GM18502 (cell line): ENCODE measurements at regions not wholly inside any gene's neighbourhood (a gene's known extent, or its start where the extent isn't known, plus 50 kb on each side); places are given as distances from the start of the nearest gene placed in this dataset.

Experiments
- ATAC-seq: cut with Tn5 transposase; IDR thresholded peaks from one replicate; pipeline ENCODE4 v1.9.1; 2021; ENCODE audit warnings: mild to moderate bottlenecking; ENCODE audit not compliant: unreplicated experiment, poor library complexity

DNA sequence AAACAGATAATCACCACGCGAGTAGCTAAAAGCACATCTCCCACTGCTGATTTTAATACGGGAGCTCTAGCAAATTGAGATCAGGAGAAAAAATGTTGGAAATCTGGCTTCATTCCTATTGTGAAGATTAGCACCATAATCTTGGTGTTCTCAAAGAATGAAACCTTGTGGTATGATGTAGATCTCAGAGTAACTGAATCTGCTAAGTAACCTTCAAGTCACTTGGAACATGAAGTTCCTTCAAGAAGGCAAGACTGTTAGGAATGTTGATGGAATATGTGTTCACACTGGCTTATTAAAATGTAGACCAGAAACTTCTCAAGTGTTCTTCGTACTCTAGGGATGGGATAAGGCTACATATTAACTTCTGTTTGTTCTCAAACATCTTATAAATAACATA is 117.4 kb upstream of the CHRM3 start:
- no peak for ATAC-seq

DNA sequence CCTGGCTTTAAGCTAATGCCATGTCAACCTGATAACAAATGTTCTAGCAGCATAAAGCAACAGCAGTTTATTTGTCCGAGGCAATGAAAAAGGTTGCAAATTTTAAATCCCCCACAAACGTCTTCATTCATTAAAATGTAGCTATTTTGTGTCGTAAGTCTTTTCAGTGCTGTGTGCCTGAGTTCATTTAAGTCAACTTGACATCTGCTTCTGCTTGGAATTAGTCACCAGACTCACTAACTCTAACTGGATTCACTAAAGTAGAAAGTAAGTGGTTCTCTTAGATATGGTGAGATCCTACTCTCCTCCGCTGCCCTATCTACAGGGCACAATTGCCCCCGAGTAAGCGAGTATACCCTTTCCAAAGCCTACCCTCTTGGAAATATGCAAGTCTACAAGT is 118.4 kb upstream of the CHRM3 start:
- ATAC-seq = no peak

DNA sequence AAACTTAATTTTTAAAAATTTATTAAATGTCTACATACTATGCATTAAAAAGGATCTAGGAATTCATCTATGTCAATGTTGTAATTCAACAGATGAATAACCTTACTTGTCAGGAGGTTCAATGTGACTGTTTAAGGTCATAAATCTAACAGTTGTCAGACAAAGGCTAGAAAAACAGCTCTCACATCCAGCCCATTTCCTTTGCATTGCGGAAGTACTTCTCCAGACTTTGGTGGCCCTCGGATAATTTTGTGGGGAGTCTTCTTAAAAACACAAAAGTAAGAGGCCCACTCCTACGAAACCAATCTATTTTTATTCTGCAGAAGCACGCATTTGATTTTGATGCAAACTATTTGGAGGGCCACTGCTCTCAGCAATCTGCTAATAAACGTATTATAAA is 122.6 kb upstream of the CHRM3 start:
- ATAC-seq = no peak

DNA sequence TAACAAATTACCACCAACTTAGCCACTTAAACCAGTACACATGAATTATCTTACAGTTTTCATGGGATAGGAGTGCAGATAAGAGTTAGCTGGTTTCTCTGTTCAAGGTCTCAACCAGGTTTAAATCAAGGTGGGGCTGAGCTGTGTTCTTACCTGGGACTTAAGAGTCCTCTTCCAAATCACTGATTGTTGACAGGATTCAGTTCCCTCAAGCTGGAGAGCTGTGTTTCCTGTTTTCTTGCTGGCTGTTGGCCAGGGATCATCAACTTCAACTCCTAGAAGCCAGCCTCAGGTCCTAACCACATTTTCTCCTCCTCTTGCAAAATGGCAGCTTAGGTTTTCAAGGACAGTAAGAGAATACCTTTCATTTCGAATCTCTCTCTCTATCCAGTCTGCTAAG is 123.8 kb upstream of the CHRM3 start:
- no peak for ATAC-seq

DNA sequence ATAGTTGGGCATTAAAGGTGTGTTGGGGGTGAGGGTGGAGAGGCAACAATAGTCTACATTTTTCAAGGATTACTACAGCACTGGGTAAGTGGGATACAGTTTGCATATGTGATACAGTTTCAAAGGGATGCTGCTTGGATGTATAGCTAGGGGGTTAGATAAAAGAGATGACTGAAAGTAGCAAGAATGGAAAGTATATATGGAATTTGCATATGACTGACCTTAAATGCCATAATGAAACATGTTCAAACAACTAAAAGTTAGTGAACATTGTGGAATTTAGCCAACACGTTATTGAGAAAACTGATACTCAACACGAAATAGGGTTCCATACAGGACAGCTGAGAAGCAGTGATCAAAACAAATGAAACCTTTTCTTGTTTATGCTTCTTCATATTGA is 124.8 kb upstream of the CHRM3 start:
- no peak for ATAC-seq

DNA sequence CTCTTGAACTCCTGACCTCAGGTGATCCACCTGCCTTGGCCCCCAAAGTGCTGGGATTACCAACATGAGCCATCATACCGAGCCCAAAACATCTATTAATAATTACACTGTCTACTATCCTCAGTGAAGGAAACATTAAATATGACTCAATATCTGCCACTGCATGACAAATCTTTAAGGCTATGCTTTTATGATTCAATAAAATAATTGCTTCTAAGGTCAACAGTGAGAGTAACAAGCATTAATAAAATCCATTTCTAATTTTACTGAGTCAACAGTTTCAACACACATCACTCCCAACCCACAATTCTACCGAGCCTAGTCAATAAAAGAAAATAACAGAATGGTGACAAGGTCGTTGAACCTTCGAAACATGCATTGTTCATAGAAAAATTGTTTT is 125.5 kb upstream of the CHRM3 start:
- ATAC-seq = no peak

DNA sequence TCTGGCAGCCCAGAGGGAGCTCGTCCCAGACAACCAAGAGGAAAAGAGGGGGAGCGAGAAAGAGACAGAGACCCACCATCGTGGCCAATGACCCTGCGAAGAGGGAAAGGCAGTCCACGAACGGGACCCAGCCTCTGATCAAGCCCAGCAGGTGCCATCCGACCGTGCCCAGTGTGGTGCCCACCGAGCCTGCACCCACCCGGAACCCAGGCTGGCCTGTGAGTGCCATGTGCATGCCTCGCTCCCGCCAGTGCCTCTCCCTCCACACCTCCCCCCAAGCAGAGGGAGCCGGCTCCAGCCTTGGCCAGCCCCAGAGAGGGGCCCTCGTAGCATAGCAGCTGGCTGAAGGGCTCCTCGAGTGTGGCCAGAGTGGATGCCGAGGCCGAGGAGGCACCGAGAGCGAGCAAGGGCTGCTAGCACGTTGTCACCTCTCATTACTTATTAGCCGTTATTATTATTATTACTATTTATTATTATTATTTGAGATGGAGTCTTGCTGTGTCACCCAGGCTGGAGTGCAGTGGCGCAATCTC is 130.7 kb upstream of the CHRM3 start:
- no peak for ATAC-seq

DNA sequence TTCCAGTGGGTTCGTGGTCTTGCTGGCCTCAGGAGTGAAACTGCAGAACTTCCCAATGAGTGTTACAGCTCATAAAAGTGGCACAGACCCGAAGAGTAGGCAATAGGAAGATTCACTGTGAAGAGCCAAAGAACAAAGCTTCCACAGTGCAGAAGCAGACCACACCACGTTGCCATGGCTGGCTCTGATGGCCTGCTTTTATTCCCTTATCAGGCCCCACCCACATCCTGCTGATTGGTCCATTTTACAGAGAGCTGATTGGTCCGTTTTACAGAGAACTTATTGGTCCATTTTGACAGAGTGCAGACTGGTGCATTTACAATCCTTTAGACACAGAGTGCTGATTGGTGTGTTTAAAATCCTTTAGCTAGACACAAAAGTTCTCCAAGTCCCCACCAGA is 131.4 kb upstream of the CHRM3 start:
- ATAC-seq = no peak

DNA sequence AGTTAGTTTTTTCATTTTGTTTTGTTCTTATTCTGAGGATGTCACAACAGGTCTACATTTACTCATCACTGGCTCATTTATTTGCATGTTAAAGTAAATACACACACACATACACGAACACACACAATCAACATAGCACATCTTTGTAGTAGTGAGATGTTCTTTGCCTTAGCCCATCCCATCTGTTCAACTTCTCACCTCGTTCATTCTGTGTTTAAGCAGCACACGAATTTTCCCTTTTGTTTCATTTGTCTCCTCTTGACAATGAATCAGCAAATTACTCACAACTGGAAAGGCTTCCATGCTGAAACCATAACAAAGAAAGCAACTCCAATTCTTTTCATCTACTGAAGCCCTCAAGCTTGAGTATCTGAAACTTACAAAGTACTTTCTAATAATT is 133.3 kb upstream of the CHRM3 start:
- no peak for ATAC-seq

DNA sequence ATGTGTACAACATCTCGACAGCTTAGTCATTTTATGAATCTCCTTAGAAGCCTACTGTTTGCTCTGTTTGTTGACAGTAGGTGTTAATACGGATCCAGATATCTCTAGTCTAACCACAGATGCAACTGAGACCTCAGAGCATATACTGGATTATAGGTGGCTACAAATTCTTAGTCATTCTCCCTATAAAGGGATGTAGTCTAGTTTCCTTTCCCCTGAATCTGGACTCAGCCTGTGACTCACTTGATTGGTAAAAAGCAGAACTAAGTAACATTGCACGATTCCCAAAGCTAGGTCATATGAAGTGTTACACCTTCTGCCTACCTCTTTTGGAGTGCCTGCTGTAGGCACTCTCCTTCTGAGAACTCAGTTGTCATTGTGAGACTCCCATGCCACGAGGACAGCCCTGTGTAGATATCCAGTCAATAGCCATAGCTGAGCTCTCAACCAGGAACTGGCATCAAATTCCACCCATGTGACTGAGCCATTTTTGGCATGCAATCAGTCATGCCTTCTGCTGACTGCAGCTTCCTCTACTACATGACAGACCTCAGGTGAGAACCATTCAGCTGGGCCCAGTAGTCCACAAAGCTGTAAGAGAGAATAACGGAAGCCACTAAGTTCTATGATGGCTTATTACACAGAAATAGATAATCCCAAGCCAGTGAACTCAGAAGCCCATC is 135.9 kb upstream of the CHRM3 start:
- ATAC-seq = no peak

DNA sequence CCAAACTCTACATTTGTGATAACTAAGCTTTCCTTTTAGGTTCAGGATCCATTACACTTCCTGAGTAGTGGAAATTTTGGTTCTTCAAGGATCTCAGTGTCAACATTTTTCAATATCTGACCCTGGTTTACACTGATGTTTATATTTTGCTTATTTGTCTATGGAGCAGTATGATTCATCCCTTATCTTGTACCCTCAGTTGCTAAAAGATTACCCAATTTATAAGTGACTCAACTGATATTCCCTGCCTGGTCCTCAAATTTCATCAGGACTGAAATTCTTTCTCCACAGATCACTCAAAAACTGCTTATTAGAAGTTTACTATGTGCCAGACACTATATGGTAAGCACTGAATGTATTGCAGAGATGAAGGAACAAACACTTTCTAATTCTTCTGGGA is 139.1 kb upstream of the CHRM3 start:
- no peak for ATAC-seq

DNA sequence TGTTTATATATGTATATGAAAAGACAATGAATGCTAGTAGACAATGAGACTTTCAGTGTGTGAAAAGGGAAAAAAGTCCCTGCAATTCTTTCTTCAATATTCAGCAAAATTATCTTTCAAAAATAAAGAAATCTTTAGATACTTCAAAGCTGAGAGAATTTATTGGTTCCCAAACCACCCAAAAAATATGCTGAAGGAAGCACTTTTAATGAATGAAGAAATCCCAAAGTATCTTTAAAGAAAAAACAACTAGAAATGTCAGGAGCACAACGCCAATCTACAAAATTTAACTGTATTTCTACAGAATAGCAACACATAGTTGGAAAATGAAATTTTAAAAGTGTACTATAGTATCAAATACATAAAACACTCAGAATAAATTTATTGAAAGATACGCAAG is 142.3 kb upstream of the CHRM3 start:
- no peak for ATAC-seq

DNA sequence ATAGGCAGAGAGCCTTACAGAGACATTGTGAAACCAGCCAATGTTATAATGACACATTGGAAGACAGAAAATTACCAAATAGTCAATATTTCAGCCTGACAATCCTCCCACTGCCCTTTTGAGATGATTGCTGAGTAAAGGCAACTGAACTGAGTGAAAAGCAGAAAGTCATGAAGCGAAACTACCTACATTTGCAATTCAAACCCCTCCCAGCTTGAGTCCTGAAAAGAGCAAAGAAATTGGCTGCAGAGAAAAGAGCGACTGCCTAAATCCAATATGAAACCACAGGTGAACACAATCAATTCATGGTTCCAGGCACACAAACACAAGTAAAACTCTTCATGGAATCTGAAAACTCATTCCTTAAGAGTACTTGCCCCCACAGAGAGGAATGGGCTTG is 143.4 kb upstream of the CHRM3 start:
- no peak for ATAC-seq

DNA sequence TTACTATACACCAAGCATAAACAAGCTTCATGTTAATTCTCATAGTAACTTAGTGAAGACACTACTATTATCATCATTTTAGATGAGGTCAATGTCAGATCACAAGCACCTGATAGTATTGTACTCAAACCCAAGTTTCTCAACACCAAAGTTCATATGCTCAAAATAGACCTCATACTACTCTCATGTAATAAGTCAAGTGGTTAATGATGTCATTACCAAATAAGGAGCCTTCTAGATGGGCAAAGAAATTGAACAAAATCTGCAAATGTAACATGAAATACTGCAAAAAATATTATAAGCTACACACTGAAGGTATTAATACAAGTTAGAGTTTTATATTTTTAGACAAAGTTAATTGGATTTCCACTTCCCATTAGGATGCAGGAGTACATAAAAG is 144.0 kb upstream of the CHRM3 start:
- no peak for ATAC-seq

DNA sequence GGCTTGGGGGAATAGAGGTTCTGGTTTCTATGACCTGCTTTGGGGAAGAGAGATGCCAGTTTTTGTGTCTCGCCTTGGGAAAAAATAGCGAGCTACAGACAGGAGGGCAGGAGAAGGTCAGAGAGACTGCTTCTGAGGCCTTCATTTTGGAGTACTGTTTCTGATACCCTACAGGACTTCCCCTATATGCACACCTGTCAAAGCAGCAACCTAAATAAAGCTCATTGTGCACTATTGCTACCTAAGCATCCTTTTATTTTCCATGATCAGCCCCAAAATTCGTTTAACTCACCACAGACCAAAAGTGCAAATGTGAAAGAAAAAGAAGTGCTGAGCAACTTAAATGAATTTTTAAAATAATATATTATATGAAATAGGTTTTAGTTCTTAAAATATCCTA is 145.6 kb upstream of the CHRM3 start:
- ATAC-seq = no peak

DNA sequence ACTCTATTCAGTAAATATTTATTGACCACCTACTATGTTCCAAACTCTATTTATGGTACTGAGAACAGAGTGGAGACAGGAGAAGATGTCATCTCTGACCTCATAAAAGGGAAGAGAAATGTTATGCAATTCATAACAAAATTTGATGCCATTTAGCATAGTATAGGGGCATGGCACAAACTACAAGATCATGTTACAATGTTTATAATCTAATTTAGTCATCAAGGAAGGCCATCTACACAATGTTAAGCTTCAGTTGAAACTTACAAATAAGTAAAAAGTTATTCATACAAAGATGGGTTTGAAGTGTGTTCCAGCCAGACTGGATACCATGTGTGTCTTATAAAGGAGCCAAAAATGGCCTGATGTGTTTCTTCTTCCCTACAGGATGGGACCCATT is 146.8 kb upstream of the CHRM3 start:
- no peak for ATAC-seq

DNA sequence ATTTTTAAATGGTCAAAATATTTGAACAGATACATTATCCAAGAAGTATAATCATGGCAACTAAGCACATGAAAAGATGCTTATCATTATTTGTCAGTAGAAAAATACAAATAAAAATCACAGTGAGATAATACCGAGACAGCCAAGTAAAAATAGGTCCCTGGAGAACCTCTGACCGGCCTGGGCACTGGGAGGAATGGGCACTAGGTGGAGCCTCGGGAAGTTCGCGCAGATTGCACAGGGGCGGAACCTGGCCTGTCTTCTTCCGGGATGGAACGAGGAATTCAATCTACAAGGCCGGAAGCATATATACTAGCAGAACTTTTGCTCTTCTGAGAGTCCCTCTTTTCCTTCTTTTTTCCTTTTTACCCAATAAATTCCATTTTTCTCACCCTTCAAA is 148.5 kb upstream of the CHRM3 start:
- no peak for ATAC-seq

DNA sequence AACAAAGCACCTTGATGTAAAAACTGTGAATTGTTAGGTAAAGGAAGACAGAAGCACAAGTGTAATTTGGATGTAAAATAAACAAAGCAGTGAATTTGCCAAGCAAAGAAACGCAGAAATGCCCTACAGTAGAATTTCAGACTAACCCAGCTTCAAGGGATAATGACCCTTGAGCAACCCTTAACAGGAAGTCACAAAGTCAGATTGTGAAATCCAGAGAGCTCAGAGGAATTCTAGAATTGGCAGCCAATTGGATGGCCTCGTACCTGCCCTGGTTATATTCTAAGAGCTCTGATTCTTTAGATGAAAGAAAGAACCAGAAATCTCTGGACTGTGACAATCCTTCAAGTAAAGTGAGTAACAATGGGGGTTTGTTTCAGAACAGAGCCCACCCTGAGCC is 152.7 kb upstream of the CHRM3 start:
- ATAC-seq = no peak

DNA sequence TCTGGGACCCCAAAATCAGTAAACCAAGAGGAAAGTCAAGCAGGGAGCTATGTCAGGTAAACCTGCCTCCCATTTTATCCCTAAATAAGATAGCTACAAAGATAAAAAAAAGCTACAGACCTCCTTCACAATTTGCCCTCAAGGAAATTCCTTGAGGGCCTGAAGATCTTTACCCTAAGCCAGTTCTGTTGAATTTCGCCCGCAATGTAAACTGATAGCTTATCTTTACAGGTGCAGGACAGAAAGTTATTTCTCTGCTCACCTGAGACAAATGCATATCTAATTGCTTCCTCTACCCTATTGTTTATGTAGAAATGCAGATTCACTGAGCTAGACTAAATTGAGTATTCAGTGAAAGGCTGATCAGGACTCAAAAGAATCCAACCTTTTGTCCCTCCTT is 153.4 kb upstream of the CHRM3 start:
- ATAC-seq = no peak

DNA sequence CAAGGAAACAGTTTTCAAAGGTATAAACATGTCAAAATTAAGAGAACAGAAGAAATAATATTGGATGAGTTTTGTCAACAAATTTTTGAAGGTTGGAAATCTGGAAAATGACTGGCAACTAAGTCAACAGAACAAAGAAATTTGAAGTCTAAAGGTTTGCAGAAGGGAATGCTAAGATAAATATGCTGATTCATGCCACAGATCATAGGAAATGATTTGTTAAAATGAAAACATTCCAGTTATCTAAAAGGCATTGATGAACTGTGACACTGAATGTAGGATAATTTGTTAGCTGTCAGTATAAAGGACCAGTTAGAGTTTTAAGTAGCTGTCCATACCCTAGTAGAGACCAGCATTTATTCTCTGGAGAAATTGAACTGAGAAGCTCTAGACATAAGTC is 157.9 kb upstream of the CHRM3 start:
- ATAC-seq = no peak

DNA sequence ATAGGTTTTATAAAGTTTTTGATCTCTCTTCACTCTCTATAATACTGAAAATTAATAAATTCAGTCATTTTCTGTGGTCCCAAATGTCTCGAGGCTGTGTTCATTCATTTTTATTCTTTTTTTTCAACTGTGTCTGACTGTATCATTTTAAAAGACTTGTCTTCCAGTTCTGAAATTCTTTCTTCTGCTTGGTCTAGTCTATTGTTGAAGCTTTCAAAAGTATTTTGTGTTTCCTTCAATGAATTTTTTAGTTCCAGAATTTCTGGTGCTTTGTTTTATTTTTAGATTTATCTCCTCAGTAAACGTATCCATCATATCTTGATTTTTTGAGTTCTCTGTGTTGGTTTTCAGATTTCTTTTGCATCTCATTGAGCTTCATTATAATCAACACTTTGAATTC is 161.0 kb upstream of the CHRM3 start:
- no peak for ATAC-seq

DNA sequence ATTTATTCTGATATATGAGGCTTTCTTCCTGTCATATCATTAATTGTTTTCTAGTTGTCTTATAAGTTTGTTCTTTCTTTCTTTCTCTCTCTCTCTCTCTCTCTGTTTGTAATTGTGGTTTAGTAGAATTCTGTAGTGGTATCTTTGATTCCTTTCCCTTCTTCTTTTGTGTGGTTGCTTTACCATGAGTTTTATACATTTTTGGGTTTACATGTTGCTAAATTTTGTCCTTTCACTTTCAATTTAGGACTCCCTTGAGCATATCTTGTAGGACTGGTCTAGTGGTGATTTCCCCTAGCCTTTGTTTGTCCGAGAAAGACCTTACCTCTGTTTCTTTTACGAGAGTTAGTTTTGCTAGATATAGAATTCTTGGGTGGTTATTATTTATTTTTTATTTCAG is 162.3 kb upstream of the CHRM3 start:
- no peak for ATAC-seq

DNA sequence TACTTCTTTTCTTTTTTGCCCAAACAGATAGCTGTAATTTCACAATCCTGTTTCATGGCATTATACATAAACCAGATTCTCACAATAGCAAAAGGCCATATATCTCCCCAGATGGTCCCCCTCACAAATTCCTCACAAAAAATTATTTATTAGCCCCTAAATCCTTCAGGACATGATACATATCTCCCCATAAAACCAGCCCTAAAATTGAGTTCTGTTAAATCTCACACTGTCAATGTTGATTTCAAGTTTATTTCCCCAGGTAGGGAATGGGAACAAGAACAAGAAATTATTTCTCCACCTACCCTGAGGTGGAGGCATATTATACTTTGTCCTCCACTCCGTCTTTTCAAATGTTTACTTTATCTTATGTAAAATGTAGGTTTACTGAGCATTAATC is 163.4 kb upstream of the CHRM3 start:
- ATAC-seq = no peak
